ENCODE measurements at regions not wholly inside any gene's neighbourhood (a gene's known extent, or its start where the extent isn't known, plus 50 kb on each side); places are given as distances from the start of the nearest gene placed in this dataset.

- Histone ChIP-seq H3K9me3 (ENCODE audit: insufficient read depth, low read depth, low read length) (no peaks in the 10 kb centered on the region), H3K4me1 (ENCODE audit: insufficient read depth, low read length) (no peaks in the 10 kb centered on the region), H3K27me3 (ENCODE audit: insufficient read depth, low read length) (no peaks in the 10 kb centered on the region), H3K36me3 (ENCODE audit: insufficient read depth, low read length) (no peaks in the 10 kb centered on the region), H3K79me2 (ENCODE audit: insufficient read depth, low read length) (no peaks in the 10 kb centered on the region), H3K4me2 (ENCODE audit: low read length) (no peak overlapping the region), H3K27ac (ENCODE audit: low read depth, low read length) (no peak overlapping the region), H3K9ac (ENCODE audit: low read length) (no peak overlapping the region), H2AFZ (ENCODE audit: low read depth, low read length) (no peak overlapping the region), H4K20me1 (ENCODE audit: insufficient read depth, low read length) (no peaks in the 10 kb centered on the region), H3K4me3 (ENCODE audit: insufficient read depth, low read depth, low read length) (no peak overlapping the region)
- Mint-ChIP-seq H3K27me3 (ENCODE audit: low read depth, unreplicated experiment) (no peaks in the 10 kb centered on the region), H3K27ac (ENCODE audit: unreplicated experiment) (no peak overlapping the region), H3K4me3 (ENCODE audit: unreplicated experiment) (no peak overlapping the region), H3K4me1 (ENCODE audit: low read depth, unreplicated experiment) (peaks cover 6% of the 10 kb centered on the region), H3K9me3 (ENCODE audit: unreplicated experiment) (no peaks in the 10 kb centered on the region), H3K36me3 (ENCODE audit: low read depth, unreplicated experiment) (no peaks in the 10 kb centered on the region)
- TF ChIP-seq, protein P1, sequence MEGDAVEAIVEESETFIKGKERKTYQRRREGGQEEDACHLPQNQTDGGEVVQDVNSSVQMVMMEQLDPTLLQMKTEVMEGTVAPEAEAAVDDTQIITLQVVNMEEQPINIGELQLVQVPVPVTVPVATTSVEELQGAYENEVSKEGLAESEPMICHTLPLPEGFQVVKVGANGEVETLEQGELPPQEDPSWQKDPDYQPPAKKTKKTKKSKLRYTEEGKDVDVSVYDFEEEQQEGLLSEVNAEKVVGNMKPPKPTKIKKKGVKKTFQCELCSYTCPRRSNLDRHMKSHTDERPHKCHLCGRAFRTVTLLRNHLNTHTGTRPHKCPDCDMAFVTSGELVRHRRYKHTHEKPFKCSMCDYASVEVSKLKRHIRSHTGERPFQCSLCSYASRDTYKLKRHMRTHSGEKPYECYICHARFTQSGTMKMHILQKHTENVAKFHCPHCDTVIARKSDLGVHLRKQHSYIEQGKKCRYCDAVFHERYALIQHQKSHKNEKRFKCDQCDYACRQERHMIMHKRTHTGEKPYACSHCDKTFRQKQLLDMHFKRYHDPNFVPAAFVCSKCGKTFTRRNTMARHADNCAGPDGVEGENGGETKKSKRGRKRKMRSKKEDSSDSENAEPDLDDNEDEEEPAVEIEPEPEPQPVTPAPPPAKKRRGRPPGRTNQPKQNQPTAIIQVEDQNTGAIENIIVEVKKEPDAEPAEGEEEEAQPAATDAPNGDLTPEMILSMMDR (IDR thresholded peaks at IDR 0.05; ENCODE audit: insufficient read depth, low read depth, low read length): no peak
- DNase-seq (ENCODE audit: low read depth): no peak
- FAIRE-seq: no peak
Observed at GRCh38 chr11:24400059-24400665, 96.7 kb upstream of the LUZP2 start.

DNA sequence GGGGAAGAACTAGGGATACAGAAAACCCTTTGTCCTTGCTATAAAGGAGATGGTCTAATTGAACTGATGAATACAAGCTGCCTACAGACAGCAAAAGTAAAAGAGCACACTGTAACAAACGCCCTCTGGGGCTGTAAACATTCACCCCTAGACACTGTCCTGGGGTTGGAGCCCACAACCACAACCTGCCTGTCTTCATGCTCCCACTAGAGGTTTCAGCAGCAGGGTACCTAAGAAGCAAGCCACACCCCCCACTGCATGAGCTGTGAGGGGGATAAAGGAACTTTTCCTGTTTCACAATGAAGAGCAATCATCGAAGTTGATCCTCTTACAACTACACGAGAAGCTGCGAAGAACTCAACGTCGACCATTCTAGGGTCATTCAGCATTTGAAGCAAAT is 90.5 kb upstream of the LUZP2 start:
- Histone ChIP-seq H3K79me2 (ENCODE audit: insufficient read depth, low read length) (no peaks in the 10 kb centered on the region), H3K4me2 (ENCODE audit: low read length) (no peak overlapping the region), H3K4me1 (ENCODE audit: insufficient read depth, low read length) (no peaks in the 10 kb centered on the region), H3K9me3 (ENCODE audit: insufficient read depth, low read depth, low read length) (no peaks in the 10 kb centered on the region), H3K4me3 (ENCODE audit: insufficient read depth, low read depth, low read length) (no peak overlapping the region), H2AFZ (ENCODE audit: low read depth, low read length) (no peak overlapping the region), H3K36me3 (ENCODE audit: insufficient read depth, low read length) (no peaks in the 10 kb centered on the region), H3K27ac (ENCODE audit: low read depth, low read length) (no peak overlapping the region), H3K27me3 (ENCODE audit: insufficient read depth, low read length) (no peaks in the 10 kb centered on the region), H4K20me1 (ENCODE audit: insufficient read depth, low read length) (no peaks in the 10 kb centered on the region), H3K9ac (ENCODE audit: low read length) (no peak overlapping the region)
- FAIRE-seq (no peak), DNase-seq (ENCODE audit: low read depth) (no peak)
- Mint-ChIP-seq H3K27me3 (ENCODE audit: low read depth, unreplicated experiment) (no peaks in the 10 kb centered on the region), H3K9me3 (ENCODE audit: unreplicated experiment) (no peaks in the 10 kb centered on the region), H3K4me1 (ENCODE audit: low read depth, unreplicated experiment) (no peaks in the 10 kb centered on the region), H3K27ac (ENCODE audit: unreplicated experiment) (no peak overlapping the region), H3K36me3 (ENCODE audit: low read depth, unreplicated experiment) (no peaks in the 10 kb centered on the region), H3K4me3 (ENCODE audit: unreplicated experiment) (no peak overlapping the region)
- TF ChIP-seq, protein P1 (IDR thresholded peaks at IDR 0.05; ENCODE audit: insufficient read depth, low read depth, low read length): no peak
- TF ChIP-seq EZH2 (IDR thresholded peaks at IDR 0.05; ENCODE audit: insufficient read depth, low read length): no peak

- Histone ChIP-seq H3K9ac (ENCODE audit: low read length) (no peak overlapping the region), H3K9me3 (ENCODE audit: insufficient read depth, low read depth, low read length) (no peaks in the 10 kb centered on the region), H3K4me1 (ENCODE audit: insufficient read depth, low read length) (no peaks in the 10 kb centered on the region), H3K36me3 (ENCODE audit: insufficient read depth, low read length) (no peaks in the 10 kb centered on the region), H3K4me2 (ENCODE audit: low read length) (no peak overlapping the region), H4K20me1 (ENCODE audit: insufficient read depth, low read length) (no peaks in the 10 kb centered on the region), H2AFZ (ENCODE audit: low read depth, low read length) (no peak overlapping the region), H3K27ac (ENCODE audit: low read depth, low read length) (no peak overlapping the region), H3K27me3 (ENCODE audit: insufficient read depth, low read length) (no peaks in the 10 kb centered on the region), H3K79me2 (ENCODE audit: insufficient read depth, low read length) (no peaks in the 10 kb centered on the region), H3K4me3 (ENCODE audit: insufficient read depth, low read depth, low read length) (no peak overlapping the region)
- Mint-ChIP-seq H3K4me1 (ENCODE audit: low read depth, unreplicated experiment) (no peaks in the 10 kb centered on the region), H3K27me3 (ENCODE audit: low read depth, unreplicated experiment) (no peaks in the 10 kb centered on the region), H3K9me3 (ENCODE audit: unreplicated experiment) (no peaks in the 10 kb centered on the region), H3K36me3 (ENCODE audit: low read depth, unreplicated experiment) (no peaks in the 10 kb centered on the region), H3K4me3 (ENCODE audit: unreplicated experiment) (no peak overlapping the region), H3K27ac (ENCODE audit: unreplicated experiment) (no peak overlapping the region)
- no peak for DNase-seq (ENCODE audit: low read depth)
- FAIRE-seq: no peak
- TF ChIP-seq EZH2 (IDR thresholded peaks at IDR 0.05; ENCODE audit: insufficient read depth, low read length): no peak
- TF ChIP-seq, protein P1 (IDR thresholded peaks at IDR 0.05; ENCODE audit: insufficient read depth, low read depth, low read length): no peak
Observed at GRCh38 chr11:24406980-24407379, 89.9 kb upstream of the LUZP2 start.
